Calu3 (cell line): ENCODE measurements at regions not wholly inside any gene's neighbourhood (a gene's known extent, or its start where the extent isn't known, plus 50 kb on each side); places are given as distances from the start of the nearest gene placed in this dataset.

Experiments
- BruUV-seq: library from RNA; stranded (reverse); fragments of 400-500 nt; replicated peaks from 2 replicates; lab custom pipeline; 2021; lab: Mats Ljungman, UMichigan
- CTCF ChIA-PET: fragments of 300-600 bp; sonication (Branson Sonifier 250); formaldehyde crosslinking; loops from one replicate; lab custom pipeline; 2022; ENCODE audit warnings: antibody characterized with exemption; lab: Charles Lee
- DNase-seq: peaks from one replicate; pipeline ENCODE4 v3.0.0; 2022
- H3K27ac Mint-ChIP-seq: one replicate; pipeline ENCODE4 v1.8.0; 2022; ENCODE audit warnings: mixed read lengths; ENCODE audit not compliant: unreplicated experiment
- H3K27me3 Mint-ChIP-seq: one replicate; pipeline ENCODE4 v1.8.0; 2022; ENCODE audit warnings: mixed read lengths; ENCODE audit not compliant: unreplicated experiment
- H3K36me3 Mint-ChIP-seq: one replicate; pipeline ENCODE4 v1.8.0; 2022; ENCODE audit warnings: mild to moderate bottlenecking, moderate library complexity, mixed read lengths; ENCODE audit not compliant: insufficient read depth, unreplicated experiment
- H3K4me1 Mint-ChIP-seq: one replicate; pipeline ENCODE4 v1.8.0; 2022; ENCODE audit warnings: mild to moderate bottlenecking, low read depth, mixed read lengths; ENCODE audit not compliant: unreplicated experiment
- H3K4me3 Mint-ChIP-seq: one replicate; pipeline ENCODE4 v1.8.0; 2022; ENCODE audit warnings: mild to moderate bottlenecking, low read depth, moderate library complexity, mixed read lengths; ENCODE audit not compliant: unreplicated experiment
- H3K9me3 Mint-ChIP-seq: one replicate; pipeline ENCODE4 v1.8.0; 2022; ENCODE audit warnings: low read depth, mixed read lengths; ENCODE audit not compliant: unreplicated experiment
- intact Hi-C: fragments of 100-400 bp; cut with micrococcal nuclease; formaldehyde crosslinking; loops from one replicate; pipeline ENCODE4 v1.10.0; 2022; ENCODE audit not compliant: unreplicated experiment
- TF ChIP-seq, protein P1 (sequence below): fragments of 200-600 bp; IDR thresholded peaks from one replicate; pipeline ENCODE4 v1.8.0; 2022; ENCODE audit warnings: antibody characterized with exemption; ENCODE audit not compliant: unreplicated experiment

DNA sequence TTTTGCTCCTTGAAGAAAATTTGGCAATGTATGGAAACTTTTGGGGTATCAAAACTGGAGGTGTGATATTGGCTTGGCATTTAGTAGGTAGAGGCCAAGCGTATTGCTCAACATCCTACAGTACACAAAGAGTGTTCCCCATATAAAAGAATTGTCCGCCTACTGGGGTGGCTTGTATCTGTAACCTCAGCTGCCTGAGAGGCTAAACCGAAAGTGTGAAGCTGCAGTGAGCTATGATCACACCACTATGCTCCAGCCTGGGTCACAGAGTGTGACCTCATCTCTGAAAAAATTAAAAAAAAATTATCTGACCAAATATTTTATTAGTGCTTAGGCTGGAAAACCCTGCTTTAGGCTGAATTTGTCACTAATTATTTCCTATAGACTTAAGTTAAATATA, 483.9 kb downstream of the PYDC2 start:
- CTCF ChIA-PET, result no interaction called here
- intact Hi-C loops, result no loop called here

DNA sequence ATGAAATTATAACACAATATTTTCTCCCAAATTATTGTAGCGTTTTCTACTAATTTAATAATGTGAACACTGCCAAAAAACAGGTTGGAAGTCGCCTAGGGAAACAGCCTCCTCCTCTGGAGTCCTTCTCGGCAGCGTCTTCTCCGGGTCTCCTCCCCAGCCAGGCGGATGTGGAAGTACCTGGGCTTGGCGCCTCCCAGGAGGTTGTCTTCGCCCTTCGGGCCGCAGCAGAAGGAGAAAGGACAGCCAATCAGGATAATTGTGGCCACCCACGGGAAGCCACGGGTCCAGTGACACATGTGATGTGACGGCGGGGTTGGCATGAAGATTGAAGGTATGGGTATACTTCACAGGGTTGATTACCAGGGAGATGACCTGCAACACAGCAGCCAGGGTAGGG, 491.2 kb downstream of the PYDC2 start:
- no peaks in the 10 kb centered on the region for H3K4me1 Mint-ChIP-seq
- TF ChIP-seq, protein P1, sequence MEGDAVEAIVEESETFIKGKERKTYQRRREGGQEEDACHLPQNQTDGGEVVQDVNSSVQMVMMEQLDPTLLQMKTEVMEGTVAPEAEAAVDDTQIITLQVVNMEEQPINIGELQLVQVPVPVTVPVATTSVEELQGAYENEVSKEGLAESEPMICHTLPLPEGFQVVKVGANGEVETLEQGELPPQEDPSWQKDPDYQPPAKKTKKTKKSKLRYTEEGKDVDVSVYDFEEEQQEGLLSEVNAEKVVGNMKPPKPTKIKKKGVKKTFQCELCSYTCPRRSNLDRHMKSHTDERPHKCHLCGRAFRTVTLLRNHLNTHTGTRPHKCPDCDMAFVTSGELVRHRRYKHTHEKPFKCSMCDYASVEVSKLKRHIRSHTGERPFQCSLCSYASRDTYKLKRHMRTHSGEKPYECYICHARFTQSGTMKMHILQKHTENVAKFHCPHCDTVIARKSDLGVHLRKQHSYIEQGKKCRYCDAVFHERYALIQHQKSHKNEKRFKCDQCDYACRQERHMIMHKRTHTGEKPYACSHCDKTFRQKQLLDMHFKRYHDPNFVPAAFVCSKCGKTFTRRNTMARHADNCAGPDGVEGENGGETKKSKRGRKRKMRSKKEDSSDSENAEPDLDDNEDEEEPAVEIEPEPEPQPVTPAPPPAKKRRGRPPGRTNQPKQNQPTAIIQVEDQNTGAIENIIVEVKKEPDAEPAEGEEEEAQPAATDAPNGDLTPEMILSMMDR, result no peak
- intact Hi-C loops, result no loop called here
- BruUV-seq, result no TSS peak
- CTCF ChIA-PET, result no interaction called here
- no peak for DNase-seq
- H3K4me3 Mint-ChIP-seq, result no peak overlapping the region
- H3K36me3 Mint-ChIP-seq, result peaks cover 4% of the 10 kb centered on the region
- H3K9me3 Mint-ChIP-seq, result no peaks in the 10 kb centered on the region
- no peak overlapping the region for H3K27ac Mint-ChIP-seq
- H3K27me3 Mint-ChIP-seq, result no peaks in the 10 kb centered on the region

More for the DNA sequence above, 483.9 kb downstream of the PYDC2 start:
- H3K4me1 Mint-ChIP-seq, result no peaks in the 10 kb centered on the region
- H3K36me3 Mint-ChIP-seq, result no peaks in the 10 kb centered on the region
- DNase-seq, result no peak
- H3K9me3 Mint-ChIP-seq, result no peaks in the 10 kb centered on the region
- no peak overlapping the region for H3K27ac Mint-ChIP-seq
- BruUV-seq, result no TSS peak
- H3K4me3 Mint-ChIP-seq, result no peak overlapping the region
- TF ChIP-seq, protein P1, result no peak
- H3K27me3 Mint-ChIP-seq, result no peaks in the 10 kb centered on the region

DNA sequence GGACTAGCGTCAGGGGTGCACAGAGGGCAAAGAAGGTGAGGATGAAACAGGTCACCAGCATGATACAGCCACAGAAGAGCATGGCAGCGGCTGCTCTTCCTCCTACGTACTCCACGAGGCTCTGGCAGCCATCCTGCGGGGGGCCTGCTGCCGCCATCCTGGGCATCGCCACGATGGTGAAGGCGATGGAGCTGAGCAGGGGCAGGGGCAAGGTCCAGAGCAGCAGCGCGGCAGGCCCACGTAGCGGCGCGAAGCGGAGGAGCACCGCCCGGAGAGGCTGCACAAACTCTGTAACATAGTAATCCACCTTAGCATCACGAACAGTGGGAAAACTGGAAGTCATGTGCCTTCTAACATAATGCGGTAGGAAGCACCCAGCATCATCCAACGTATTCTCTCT, 491.6 kb downstream of the PYDC2 start:
- TF ChIP-seq, protein P1, result no peak
- Mint-ChIP-seq H3K4me1 (no peaks in the 10 kb centered on the region), H3K4me3 (no peak overlapping the region), H3K27me3 (no peaks in the 10 kb centered on the region), H3K27ac (no peak overlapping the region), H3K9me3 (no peaks in the 10 kb centered on the region), H3K36me3 (peaks cover 4% of the 10 kb centered on the region)
- no peak for DNase-seq
- intact Hi-C loops, result no loop called here
- BruUV-seq, result no TSS peak
- CTCF ChIA-PET, result no interaction called here

DNA sequence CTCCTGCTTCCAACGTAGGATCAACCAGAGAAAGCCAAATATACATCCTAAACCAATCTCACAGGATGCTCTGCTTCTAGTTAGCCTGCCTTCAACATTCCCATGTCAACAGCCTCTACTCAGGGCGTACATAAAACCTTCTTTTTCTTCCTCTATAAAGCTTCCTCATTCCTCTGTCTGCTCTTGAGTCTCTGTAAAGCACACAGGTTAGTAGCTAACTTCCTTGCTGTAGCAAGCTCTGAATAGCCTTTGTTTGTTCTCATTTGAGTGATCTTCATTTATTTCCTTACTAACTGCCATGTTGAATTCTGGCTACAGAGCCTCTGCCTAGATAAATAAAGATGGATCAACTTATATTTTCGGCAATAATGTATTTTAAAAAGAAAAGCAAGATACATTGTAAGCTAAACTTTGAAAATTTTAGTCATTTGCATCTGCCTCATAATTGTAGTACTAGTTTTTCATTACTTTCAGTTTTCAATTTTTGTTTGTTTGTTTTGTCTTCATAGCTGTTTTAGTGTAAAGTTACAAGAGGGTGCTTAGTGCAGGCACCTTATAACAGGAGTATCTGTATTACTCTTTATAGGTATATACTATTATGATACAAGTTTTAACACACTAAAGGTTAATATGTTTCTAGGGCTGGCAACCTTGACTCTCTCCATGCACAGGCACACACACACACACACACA, 498.2 kb downstream of the PYDC2 start:
- intact Hi-C loops, result loop anchor here (5.0 kb wide), 1 partner anchor 527 kb away; no protein-coding TSS in a partner anchor
- Mint-ChIP-seq H3K27ac (peak overlapping the region; percentile 11), H3K36me3 (no peaks in the 10 kb centered on the region), H3K4me1 (peaks cover 16% of the 10 kb centered on the region), H3K4me3 (no peak overlapping the region), H3K9me3 (no peaks in the 10 kb centered on the region), H3K27me3 (no peaks in the 10 kb centered on the region)
- CTCF ChIA-PET, result interaction anchor here (0.7 to 0.8 kb wide), 2 partner anchors 22 to 338 kb away, joined by 6 read pairs; no protein-coding TSS in a partner anchor
- TF ChIP-seq, protein P1, result no peak
- BruUV-seq, result no TSS peak
- DNase-seq, result no peak
